GM12878 (cell line): ENCODE measurements at regions not wholly inside any gene's neighbourhood (a gene's known extent, or its start where the extent isn't known, plus 50 kb on each side); places are given as distances from the start of the nearest gene placed in this dataset.

ENCODE experiments used
- ATAC-seq: fragments of 200-7000 bp; cut with Tn5 transposase; 3 replicates; pipeline ENCODE4 v1.9.1; 2020; ENCODE audit warnings: mild to moderate bottlenecking, moderate library complexity
- BruUV-seq: library from RNA; stranded (reverse); fragments of 400-500 nt; replicated peaks from 2 replicates; lab custom pipeline; 2021; lab: Mats Ljungman, UMichigan
- CTCF ChIA-PET: fragments of 300-600 bp; sonication (Branson Sonifier 250); formaldehyde crosslinking; extraction: SDS; loops from one replicate; lab custom pipeline; 2021; ENCODE audit warnings: inconsistent platforms; lab: Yijun Ruan, JAX
- POLR2A ChIA-PET: fragments of 350-600 bp; formaldehyde crosslinking; extraction: SDS; loops from one replicate; lab custom pipeline; 2021; ENCODE audit warnings: inconsistent platforms; lab: Charles Lee
- RAD21 ChIA-PET: fragments of 300-600 bp; sonication (Branson Sonifier 250); formaldehyde crosslinking; loops from one replicate; lab custom pipeline; 2023; ENCODE audit warnings: antibody characterized with exemption; ENCODE audit not compliant: unreplicated experiment; lab: Charles Lee
- SMC1A ChIA-PET: fragments of 300-600 bp; sonication (Branson Sonifier 250); formaldehyde crosslinking; loops from one replicate; lab custom pipeline; 2023; ENCODE audit not compliant: unreplicated experiment, uncharacterized antibody; lab: Charles Lee
- DNase-seq: peaks from one replicate; pipeline ENCODE4 v3.0.0-alpha.2; 2011; ENCODE audit warnings: low read depth, low spot score
- FAIRE-seq: peaks from 3 replicates; lab custom pipeline; 2011; peaks lifted over from hg19 to GRCh38; lab: Jason Lieb, UNC
- H2AFZ ChIP-seq: 2 replicates; pipeline ENCODE4 v1.6.0; 2011; ENCODE audit warnings: low read depth, low read length, control low read depth; ENCODE audit not compliant: control insufficient read depth
- H3K27ac ChIP-seq: 2 replicates; pipeline ENCODE4 v1.5.1; 2011; ENCODE audit warnings: control low read depth; ENCODE audit not compliant: control insufficient read depth, insufficient read depth
- H3K27me3 ChIP-seq, 2 experiments: replicated peaks in 1 of 2; 2 replicates each; pipeline versions ENCODE4 v1.6.0 to v1.6.1; 2011; ENCODE audit warnings: low read length in 1 of 2; ENCODE audit not compliant: control insufficient read depth in 2 of 2, insufficient read depth in 2 of 2
- H3K36me3 ChIP-seq, 2 experiments: 2 replicates each; pipeline ENCODE4 v1.5.1; 2011; ENCODE audit warnings: low read length in 1 of 2; ENCODE audit not compliant: control insufficient read depth in 2 of 2, insufficient read depth in 2 of 2
- H3K4me1 ChIP-seq: 2 replicates; pipeline ENCODE4 v1.6.1; 2011; ENCODE audit warnings: mild to moderate bottlenecking, low read length, moderate library complexity, mixed read lengths; ENCODE audit not compliant: control insufficient read depth, insufficient read depth
- H3K4me2 ChIP-seq: 2 replicates; pipeline ENCODE4 v1.6.0; 2011; ENCODE audit warnings: control low read depth; ENCODE audit not compliant: control insufficient read depth, insufficient read depth
- H3K4me3 ChIP-seq: fragments of 200-600 bp; sonication (generic); 2 replicates; pipeline ENCODE4 v1.5.1; 2016
- H3K79me2 ChIP-seq: 2 replicates; pipeline ENCODE4 v1.6.0; 2011; ENCODE audit warnings: low read length; ENCODE audit not compliant: control insufficient read depth, insufficient read depth
- H3K9ac ChIP-seq: 2 replicates; pipeline ENCODE4 v1.8.0; 2011; ENCODE audit warnings: low read length, control low read depth, mixed read lengths; ENCODE audit not compliant: control insufficient read depth, insufficient read depth
- H3K9me3 ChIP-seq: replicated peaks from 3 replicates; pipeline ENCODE4 v1.5.1; 2011; ENCODE audit warnings: mild to moderate bottlenecking, low read length; ENCODE audit not compliant: control insufficient read depth, insufficient read depth
- H4K20me1 ChIP-seq: 2 replicates; pipeline ENCODE4 v1.6.0; 2011; ENCODE audit not compliant: control insufficient read depth, insufficient read depth
- BHLHE40 ChIP-seq, 2 experiments: fragments of 450-650 bp in 1 of 2; IDR thresholded peaks; 2 replicates each; pipeline ENCODE4 v1.6.1; 2011 to 2017; ENCODE audit warnings: low read depth in 2 of 2, borderline replicate concordance in 1 of 2, improper control_type of control experiment in 1 of 2, low read length in 1 of 2, mild to moderate bottlenecking in 1 of 2
- DPF2 ChIP-seq: fragments of 450-650 bp; IDR thresholded peaks from 2 replicates; pipeline ENCODE4 v1.6.1; 2017; ENCODE audit warnings: mild to moderate bottlenecking
- FOS ChIP-seq: IDR thresholded peaks from 3 replicates; pipeline ENCODE4 v1.6.1; 2011; ENCODE audit warnings: borderline replicate concordance; ENCODE audit not compliant: insufficient read length; ENCODE audit errors: extremely low read depth
- HCFC1 ChIP-seq: fragments of 150-350 bp; IDR thresholded peaks from 2 replicates; pipeline ENCODE4 v1.6.1; 2014; ENCODE audit warnings: low read length
- IKZF1 ChIP-seq: fragments of 450-650 bp; conservative IDR thresholded peaks from 2 replicates; pipeline ENCODE4 v1.6.1; 2017; ENCODE audit warnings: antibody characterized with exemption, mild to moderate bottlenecking
- IKZF2 ChIP-seq, 2 experiments: fragments of 450-650 bp; IDR thresholded peaks; 2 replicates each; pipeline ENCODE4 v1.6.1; 2017; ENCODE audit warnings: mild to moderate bottlenecking in 2 of 2, moderate library complexity in 2 of 2
- MTA2 ChIP-seq: fragments of 450-650 bp; IDR thresholded peaks from 2 replicates; pipeline ENCODE4 v1.6.1; 2016; ENCODE audit warnings: low read depth, mild to moderate bottlenecking, moderate library complexity
- POU2F2 ChIP-seq: IDR thresholded peaks from 3 replicates; pipeline ENCODE4 v1.6.1; 2011; ENCODE audit warnings: low read depth, mild to moderate bottlenecking, low read length, borderline replicate concordance
- SMARCA5 ChIP-seq: fragments of 450-650 bp; IDR thresholded peaks from 2 replicates; pipeline ENCODE4 v1.6.1; 2017; ENCODE audit warnings: mild to moderate bottlenecking
- ZBED1 ChIP-seq: IDR thresholded peaks from 2 replicates; pipeline ENCODE4 v1.6.1; 2016; ENCODE audit warnings: borderline replicate concordance
- ZNF274 ChIP-seq: IDR thresholded peaks from one replicate; pipeline ENCODE4 v1.8.0; 2011; ENCODE audit not compliant: insufficient read length, insufficient read depth
- WGBS: methylation state at CpG from one replicate; pipeline ENCODE4 v1.1.6; 2016; ENCODE audit warnings: low lambda C conversion rate; ENCODE audit not compliant: insufficient replicate concordance, insufficient coverage; ENCODE audit errors: missing lambda C conversion rate; 5-methylcytosine and 5-hydroxymethylcytosine counted together
- in situ Hi-C: fragments of 300-500 bp; cut with MboI; formaldehyde crosslinking; loops from 9 replicates; pipeline ENCODE4 v1.14.3; 2018; ENCODE audit warnings: mixed read lengths
- intact Hi-C: fragments of 100-400 bp; cut with micrococcal nuclease; formaldehyde crosslinking; loops from one replicate; pipeline ENCODE4 v1.14.2; 2022; ENCODE audit not compliant: unreplicated experiment
- TF ChIP-seq, protein P1 (sequence below), 3 experiments: IDR thresholded peaks in 2 of 3; conservative IDR thresholded peaks in 1 of 3; 2 replicates each; pipeline ENCODE4 v1.5.1; 2011; ENCODE audit warnings: low read depth in 3 of 3, low read length in 3 of 3, mild to moderate bottlenecking in 3 of 3, control low read depth in 2 of 3, moderate library complexity in 2 of 3, inconsistent platforms in 1 of 3, mixed read lengths in 1 of 3; ENCODE audit not compliant: control insufficient read depth in 2 of 3, insufficient read depth in 1 of 3; ENCODE audit errors: extremely low read depth in 1 of 3

DNA sequence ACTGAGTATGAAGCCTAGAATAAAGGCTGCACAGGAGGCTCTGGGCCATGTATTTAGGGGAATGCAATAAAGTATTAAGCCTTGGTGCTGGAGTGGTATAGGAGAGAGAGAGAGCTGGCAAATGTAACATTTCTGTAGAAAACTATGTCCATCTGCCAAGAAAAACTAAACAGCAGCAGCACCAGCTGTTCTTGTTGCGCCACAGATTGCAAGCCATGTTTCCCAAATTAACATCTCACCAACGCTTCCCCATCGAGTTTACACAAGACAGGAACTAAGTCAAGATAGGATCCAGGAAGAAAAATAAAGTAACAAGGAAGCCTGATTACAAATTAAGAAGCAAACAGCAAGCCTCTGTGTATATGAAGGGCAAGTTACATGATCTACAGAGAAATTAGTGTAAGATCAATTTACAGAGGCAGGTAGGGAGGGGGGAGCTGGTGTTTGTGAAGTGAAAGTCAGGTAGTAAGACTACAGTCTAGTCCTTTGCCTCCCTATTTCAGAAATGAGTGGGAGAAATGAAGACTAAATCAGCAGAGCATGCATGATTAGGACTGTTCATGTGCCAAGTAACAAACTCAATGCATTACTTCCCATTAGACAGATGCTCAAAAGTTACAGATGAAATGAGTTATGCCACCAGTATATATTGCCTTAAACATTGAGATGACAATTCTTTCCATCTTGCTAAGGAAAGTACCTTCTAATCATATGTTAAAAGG lies 900.5 kb downstream of the EPHA3 start:
- Histone ChIP-seq H3K79me2 (no peaks in the 10 kb centered on the region), H2AFZ (no peak overlapping the region), H3K4me2 (no peak overlapping the region), H3K4me1 (no peaks in the 10 kb centered on the region), H3K9me3 (no peaks in the 10 kb centered on the region), H3K27me3 (no peaks in the 10 kb centered on the region), H3K27ac (no peak overlapping the region), H4K20me1 (no peaks in the 10 kb centered on the region), H3K36me3 (no peaks in the 10 kb centered on the region), H3K4me3 (no peak overlapping the region), H3K9ac (no peak overlapping the region)
- SMC1A ChIA-PET: interaction anchor here (0.9 to 3.9 kb wide), 11 partner anchors 12 to 314 kb away, joined by 3 to 23 read pairs (median 6); no protein-coding TSS in a partner anchor
- no peak for FAIRE-seq
- POLR2A ChIA-PET: interaction anchor here (1.2 to 1.3 kb wide), 2 partner anchors 27 to 32 kb away, joined by 3 to 5 read pairs; no protein-coding TSS in a partner anchor
- 0% methylated on average over 3 of the region's 3 CpGs for WGBS
- in situ Hi-C loops (no loop called here), intact Hi-C loops (no loop called here)
- ATAC-seq: peak; percentile 66
- DNase-seq: no peak
- CTCF ChIA-PET: interaction anchor here (0.5 to 1.2 kb wide), 4 partner anchors 49 to 84 kb away, joined by 3 to 4 read pairs (median 3); no protein-coding TSS in a partner anchor
- TF ChIP-seq POU2F2: no peak
- TF ChIP-seq BHLHE40 (IDR thresholded peaks at IDR 0.05; ENCODE audit: borderline replicate concordance in 1 of 2, low read depth in 2 of 2, low read length in 1 of 2): 0 out of 4 replicates have a peak, but pooled peaks of 1 of the 2 experiments have one; percentile 26
- BruUV-seq: no TSS peak
- RAD21 ChIA-PET: interaction anchor here (0.6 to 2.5 kb wide), 7 partner anchors 12 to 84 kb away, joined by 3 to 17 read pairs (median 3); no protein-coding TSS in a partner anchor

DNA sequence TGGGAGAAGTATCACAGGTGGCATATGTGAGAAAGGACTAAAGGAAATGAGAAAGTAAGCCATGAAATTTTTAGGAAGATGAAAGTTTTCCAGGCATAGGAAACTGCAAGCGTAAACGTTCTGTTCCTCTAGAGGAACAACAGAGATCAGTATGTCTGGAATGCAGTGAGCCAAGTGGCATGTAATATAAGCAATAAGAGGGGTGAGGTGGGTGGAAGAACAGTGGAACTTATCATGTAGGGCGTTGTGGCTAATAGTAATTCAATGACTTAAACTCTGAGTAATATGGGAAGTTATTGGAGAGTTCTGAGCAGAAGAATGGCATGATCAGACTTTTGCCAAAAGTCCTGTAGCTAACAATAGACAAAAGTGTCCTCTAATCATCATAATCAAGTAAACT lies 902.9 kb downstream of the EPHA3 start:
- in situ Hi-C loops (no loop called here), intact Hi-C loops (no loop called here)
- no peaks in the 10 kb centered on the region for H3K79me2 ChIP-seq
- CTCF ChIA-PET: interaction anchor here (1.1 to 2.8 kb wide), 4 partner anchors 23 to 81 kb away, joined by 7 to 8 read pairs (median 8); no protein-coding TSS in a partner anchor
- WGBS: 8% methylated on average over 3 of the region's 3 CpGs
- H3K27ac ChIP-seq: no peak overlapping the region
- no peaks in the 10 kb centered on the region for H3K9me3 ChIP-seq
- TF ChIP-seq DPF2: 0 out of 2 replicates have a peak, but pooled peaks have one; percentile 38
- TF ChIP-seq SMARCA5: no peak
- TF ChIP-seq IKZF2 (IDR thresholded peaks at IDR 0.05): peak in 1 of 2 experiments; percentile 18; a peak in 2 of 4 replicates
- TF ChIP-seq IKZF1: peak; percentile 23; the same call in 1 of the 2 replicates
- TF ChIP-seq, protein P1, sequence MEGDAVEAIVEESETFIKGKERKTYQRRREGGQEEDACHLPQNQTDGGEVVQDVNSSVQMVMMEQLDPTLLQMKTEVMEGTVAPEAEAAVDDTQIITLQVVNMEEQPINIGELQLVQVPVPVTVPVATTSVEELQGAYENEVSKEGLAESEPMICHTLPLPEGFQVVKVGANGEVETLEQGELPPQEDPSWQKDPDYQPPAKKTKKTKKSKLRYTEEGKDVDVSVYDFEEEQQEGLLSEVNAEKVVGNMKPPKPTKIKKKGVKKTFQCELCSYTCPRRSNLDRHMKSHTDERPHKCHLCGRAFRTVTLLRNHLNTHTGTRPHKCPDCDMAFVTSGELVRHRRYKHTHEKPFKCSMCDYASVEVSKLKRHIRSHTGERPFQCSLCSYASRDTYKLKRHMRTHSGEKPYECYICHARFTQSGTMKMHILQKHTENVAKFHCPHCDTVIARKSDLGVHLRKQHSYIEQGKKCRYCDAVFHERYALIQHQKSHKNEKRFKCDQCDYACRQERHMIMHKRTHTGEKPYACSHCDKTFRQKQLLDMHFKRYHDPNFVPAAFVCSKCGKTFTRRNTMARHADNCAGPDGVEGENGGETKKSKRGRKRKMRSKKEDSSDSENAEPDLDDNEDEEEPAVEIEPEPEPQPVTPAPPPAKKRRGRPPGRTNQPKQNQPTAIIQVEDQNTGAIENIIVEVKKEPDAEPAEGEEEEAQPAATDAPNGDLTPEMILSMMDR (IDR thresholded peaks at IDR 0.05 in 2 of 3, conservative IDR thresholded peaks at IDR 0.05 in 1 of 3; ENCODE audit: control insufficient read depth in 2 of 3, extremely low read depth in 1 of 3, insufficient read depth in 1 of 3, low read depth in 3 of 3, low read length in 3 of 3): no peak
- TF ChIP-seq ZBED1: no peak
- peak; percentile 41; the same call in 1 of the 2 replicates for TF ChIP-seq MTA2
- TF ChIP-seq HCFC1: no peak
- no peak for TF ChIP-seq FOS
- no peak for TF ChIP-seq ZNF274
- no peak overlapping the region for H2AFZ ChIP-seq
- BruUV-seq: no TSS peak
- no peaks in the 10 kb centered on the region for H3K36me3 ChIP-seq
- DNase-seq (no peak), ATAC-seq (peak; percentile 61), FAIRE-seq (no peak)
- no peak overlapping the region for H3K4me3 ChIP-seq
- no peak overlapping the region for H3K4me2 ChIP-seq
- no peaks in the 10 kb centered on the region for H3K27me3 ChIP-seq
- SMC1A ChIA-PET: interaction anchor here (0.8 to 4.1 kb wide), 12 partner anchors 13 to 220 kb away, joined by 3 to 31 read pairs (median 5); no protein-coding TSS in a partner anchor
- POLR2A ChIA-PET: interaction anchor here (1.8 kb wide), 1 partner anchor 25 kb away, joined by 9 read pairs; no protein-coding TSS in a partner anchor
- H4K20me1 ChIP-seq: no peaks in the 10 kb centered on the region
- H3K4me1 ChIP-seq: no peaks in the 10 kb centered on the region
- RAD21 ChIA-PET: interaction anchor here (0.6 to 3.2 kb wide), 10 partner anchors 23 to 790 kb away, joined by 3 to 24 read pairs (median 6); no protein-coding TSS in a partner anchor
- no peak overlapping the region for H3K9ac ChIP-seq
